ENCODE measurements at regions not wholly inside any gene's neighbourhood (a gene's known extent, or its start where the extent isn't known, plus 50 kb on each side); places are given as distances from the start of the nearest gene placed in this dataset.

- H3K27me3 ChIP-seq (ENCODE audit: control insufficient read depth, insufficient read depth, low read length), result no peaks in the 10 kb centered on the region
- WGBS (ENCODE audit: insufficient coverage), result 88% methylated on average over 11 of the region's 11 CpGs
- H3K4me1 ChIP-seq (ENCODE audit: control insufficient read depth, insufficient read depth, low read length), result peaks cover 3% of the 10 kb centered on the region
- H3K36me3 ChIP-seq (ENCODE audit: control insufficient read depth, insufficient read depth, low read length), result no peaks in the 10 kb centered on the region
- no peak overlapping the region for H3K27ac ChIP-seq (ENCODE audit: low read length)
- DNase-seq, result no peak
- H3K9me3 ChIP-seq (replicated peaks; ENCODE audit: control insufficient read depth, low read depth, low read length), result peaks cover 6% of the 10 kb centered on the region
- H3K4me3 ChIP-seq (ENCODE audit: low read length), result no peak overlapping the region
Observed at GRCh38 chr14:40204441-40205175, 772.4 kb upstream of the FBXO33 start.

- WGBS (ENCODE audit: insufficient coverage), result no CpG with 5 or more reads among the region's 1 CpG
Observed at GRCh38 chr14:40199101-40199500, 766.9 kb upstream of the FBXO33 start.

GRCh38 chr14:40197344-40197743, 765.1 kb upstream of the FBXO33 start:
- no peak for DNase-seq
- Histone ChIP-seq H3K4me3 (ENCODE audit: low read length) (no peak overlapping the region), H3K36me3 (ENCODE audit: control insufficient read depth, insufficient read depth, low read length) (no peaks in the 10 kb centered on the region), H3K4me1 (ENCODE audit: control insufficient read depth, insufficient read depth, low read length) (no peaks in the 10 kb centered on the region), H3K27me3 (ENCODE audit: control insufficient read depth, insufficient read depth, low read length) (no peaks in the 10 kb centered on the region), H3K27ac (ENCODE audit: low read length) (no peak overlapping the region), H3K9me3 (replicated peaks; ENCODE audit: control insufficient read depth, low read depth, low read length) (peaks cover 6% of the 10 kb centered on the region)
- WGBS (ENCODE audit: insufficient coverage), result no CpG with 5 or more reads among the region's 2 CpGs

More at GRCh38 chr14:40199101-40199500, 766.9 kb upstream of the FBXO33 start:
- Histone ChIP-seq H3K36me3 (ENCODE audit: control insufficient read depth, insufficient read depth, low read length) (no peaks in the 10 kb centered on the region), H3K27me3 (ENCODE audit: control insufficient read depth, insufficient read depth, low read length) (no peaks in the 10 kb centered on the region), H3K4me3 (ENCODE audit: low read length) (no peak overlapping the region), H3K4me1 (ENCODE audit: control insufficient read depth, insufficient read depth, low read length) (peaks cover 3% of the 10 kb centered on the region), H3K27ac (ENCODE audit: low read length) (no peak overlapping the region), H3K9me3 (replicated peaks; ENCODE audit: control insufficient read depth, low read depth, low read length) (peaks cover 6% of the 10 kb centered on the region)
- DNase-seq, result no peak

- H3K4me3 ChIP-seq (ENCODE audit: low read length), result no peak overlapping the region
- H3K27me3 ChIP-seq (ENCODE audit: control insufficient read depth, insufficient read depth, low read length), result no peaks in the 10 kb centered on the region
- H3K27ac ChIP-seq (ENCODE audit: low read length), result no peak overlapping the region
- no peaks in the 10 kb centered on the region for H3K9me3 ChIP-seq (replicated peaks; ENCODE audit: control insufficient read depth, low read depth, low read length)
- no peaks in the 10 kb centered on the region for H3K36me3 ChIP-seq (ENCODE audit: control insufficient read depth, insufficient read depth, low read length)
- DNase-seq, result no peak
- WGBS (ENCODE audit: insufficient coverage), result 100% methylated on average over 1 of the region's 3 CpGs
- no peaks in the 10 kb centered on the region for H3K4me1 ChIP-seq (ENCODE audit: control insufficient read depth, insufficient read depth, low read length)
Observed at GRCh38 chr14:40188006-40188405, 755.8 kb upstream of the FBXO33 start.

- Histone ChIP-seq H3K36me3 (ENCODE audit: control insufficient read depth, insufficient read depth, low read length) (no peaks in the 10 kb centered on the region), H3K4me3 (ENCODE audit: low read length) (no peak overlapping the region), H3K9me3 (replicated peaks; ENCODE audit: control insufficient read depth, low read depth, low read length) (peaks cover 8% of the 10 kb centered on the region), H3K4me1 (ENCODE audit: control insufficient read depth, insufficient read depth, low read length) (no peaks in the 10 kb centered on the region), H3K27me3 (ENCODE audit: control insufficient read depth, insufficient read depth, low read length) (no peaks in the 10 kb centered on the region), H3K27ac (ENCODE audit: low read length) (no peak overlapping the region)
- DNase-seq, result no peak
- WGBS (ENCODE audit: insufficient coverage), result no CpG with 5 or more reads among the region's 5 CpGs
Observed at GRCh38 chr14:40164083-40164482, 731.9 kb upstream of the FBXO33 start.

- no peaks in the 10 kb centered on the region for H3K27me3 ChIP-seq (ENCODE audit: control insufficient read depth, insufficient read depth, low read length)
- no peaks in the 10 kb centered on the region for H3K4me1 ChIP-seq (ENCODE audit: control insufficient read depth, insufficient read depth, low read length)
- H3K27ac ChIP-seq (ENCODE audit: low read length), result no peak overlapping the region
- H3K4me3 ChIP-seq (ENCODE audit: low read length), result no peak overlapping the region
- H3K36me3 ChIP-seq (ENCODE audit: control insufficient read depth, insufficient read depth, low read length), result no peaks in the 10 kb centered on the region
- DNase-seq, result no peak
- no peaks in the 10 kb centered on the region for H3K9me3 ChIP-seq (replicated peaks; ENCODE audit: control insufficient read depth, low read depth, low read length)
Observed at GRCh38 chr14:40139657-40140056, 707.4 kb upstream of the FBXO33 start.

GRCh38 chr14:40133463-40133862, 701.2 kb upstream of the FBXO33 start:
- DNase-seq, result no peak
- no peak overlapping the region for H3K27ac ChIP-seq (ENCODE audit: low read length)
- H3K4me3 ChIP-seq (ENCODE audit: low read length), result no peak overlapping the region
- H3K27me3 ChIP-seq (ENCODE audit: control insufficient read depth, insufficient read depth, low read length), result no peaks in the 10 kb centered on the region
- no peaks in the 10 kb centered on the region for H3K36me3 ChIP-seq (ENCODE audit: control insufficient read depth, insufficient read depth, low read length)
- H3K9me3 ChIP-seq (replicated peaks; ENCODE audit: control insufficient read depth, low read depth, low read length), result no peaks in the 10 kb centered on the region
- no CpG with 5 or more reads among the region's 2 CpGs for WGBS (ENCODE audit: insufficient coverage)
- H3K4me1 ChIP-seq (ENCODE audit: control insufficient read depth, insufficient read depth, low read length), result no peaks in the 10 kb centered on the region

- Histone ChIP-seq H3K4me3 (ENCODE audit: low read length) (no peak overlapping the region), H3K9me3 (replicated peaks; ENCODE audit: control insufficient read depth, low read depth, low read length) (no peaks in the 10 kb centered on the region), H3K36me3 (ENCODE audit: control insufficient read depth, insufficient read depth, low read length) (no peaks in the 10 kb centered on the region), H3K27ac (ENCODE audit: low read length) (no peak overlapping the region), H3K4me1 (ENCODE audit: control insufficient read depth, insufficient read depth, low read length) (no peaks in the 10 kb centered on the region), H3K27me3 (ENCODE audit: control insufficient read depth, insufficient read depth, low read length) (no peaks in the 10 kb centered on the region)
- no peak for DNase-seq
Observed at GRCh38 chr14:40129159-40129558, 696.9 kb upstream of the FBXO33 start.

GRCh38 chr14:40123816-40124215, 691.6 kb upstream of the FBXO33 start:
- Histone ChIP-seq H3K27me3 (ENCODE audit: control insufficient read depth, insufficient read depth, low read length) (no peaks in the 10 kb centered on the region), H3K4me1 (ENCODE audit: control insufficient read depth, insufficient read depth, low read length) (no peaks in the 10 kb centered on the region), H3K9me3 (replicated peaks; ENCODE audit: control insufficient read depth, low read depth, low read length) (no peaks in the 10 kb centered on the region), H3K36me3 (ENCODE audit: control insufficient read depth, insufficient read depth, low read length) (no peaks in the 10 kb centered on the region), H3K4me3 (ENCODE audit: low read length) (no peak overlapping the region), H3K27ac (ENCODE audit: low read length) (no peak overlapping the region)
- no CpG with 5 or more reads among the region's 2 CpGs for WGBS (ENCODE audit: insufficient coverage)
- no peak for DNase-seq

GRCh38 chr14:40122968-40123648, 690.9 kb upstream of the FBXO33 start:
- WGBS (ENCODE audit: insufficient coverage), result no CpG with 5 or more reads among the region's 2 CpGs
- H3K4me1 ChIP-seq (ENCODE audit: control insufficient read depth, insufficient read depth, low read length), result no peaks in the 10 kb centered on the region
- no peak overlapping the region for H3K4me3 ChIP-seq (ENCODE audit: low read length)
- DNase-seq, result no peak
- H3K27ac ChIP-seq (ENCODE audit: low read length), result no peak overlapping the region
- H3K9me3 ChIP-seq (replicated peaks; ENCODE audit: control insufficient read depth, low read depth, low read length), result no peaks in the 10 kb centered on the region
- no peaks in the 10 kb centered on the region for H3K36me3 ChIP-seq (ENCODE audit: control insufficient read depth, insufficient read depth, low read length)
- H3K27me3 ChIP-seq (ENCODE audit: control insufficient read depth, insufficient read depth, low read length), result no peaks in the 10 kb centered on the region

All from muscle of leg (tissue), 3 donors.